IMR-90 (cell line): ENCODE measurements at regions not wholly inside any gene's neighbourhood (a gene's known extent, or its start where the extent isn't known, plus 50 kb on each side); places are given as distances from the start of the nearest gene placed in this dataset.
"Not testable (repeated sequence)": the region's sequence is repeated elsewhere in the genome, so short reads cannot be mapped to it uniquely, and the experiment has no call there.

Experiments used
- ATAC-seq: fragments of 200-7000 bp; cut with Tn5 transposase; 2 replicates; pipeline ENCODE4 v1.9.1; 2020; ENCODE audit warnings: low read depth, mild to moderate bottlenecking, moderate library complexity
- BruUV-seq: library from RNA; stranded (reverse); fragments of 400-500 nt; replicated peaks from 2 replicates; lab custom pipeline; 2021; lab: Mats Ljungman, UMichigan
- CTCF ChIA-PET: fragments of 300-600 bp; formaldehyde crosslinking; extraction: SDS; loops from one replicate; lab custom pipeline; 2021; ENCODE audit warnings: antibody characterized with exemption; lab: Yijun Ruan, JAX
- POLR2A ChIA-PET: fragments of 300-600 bp; sonication (Branson Sonifier 250); formaldehyde crosslinking; loops from one replicate; lab custom pipeline; 2022; ENCODE audit warnings: antibody characterized with exemption; ENCODE audit not compliant: unreplicated experiment; lab: Charles Lee
- DNase-seq: peaks from one replicate; pipeline ENCODE4 v3.0.0; 2013
- H2AFZ ChIP-seq: replicated peaks from 2 replicates; pipeline ENCODE3; 2013; ENCODE audit warnings: low read length, mild to moderate bottlenecking; ENCODE audit not compliant: poor library complexity
- H2AK5ac ChIP-seq: 2 replicates; pipeline ENCODE4 v1.6.1; 2013; ENCODE audit warnings: low read depth, low read length, inconsistent platforms
- H2AK9ac ChIP-seq: replicated peaks from 2 replicates; pipeline ENCODE3; 2013; ENCODE audit warnings: mild to moderate bottlenecking, low read depth, low read length, moderate library complexity; ENCODE audit not compliant: poor library complexity
- H2BK120ac ChIP-seq: 2 replicates; pipeline ENCODE4 v1.6.1; 2013; ENCODE audit warnings: low read depth, low read length, inconsistent platforms
- H2BK15ac ChIP-seq: 3 replicates; pipeline ENCODE4 v1.6.1; 2013; ENCODE audit warnings: low read depth, low read length, inconsistent platforms
- H2BK20ac ChIP-seq: 2 replicates; pipeline ENCODE4 v1.6.1; 2013; ENCODE audit warnings: low read depth, mild to moderate bottlenecking, inconsistent platforms, low read length, moderate library complexity
- H2BK5ac ChIP-seq: 2 replicates; pipeline ENCODE4 v1.6.1; 2013; ENCODE audit warnings: mild to moderate bottlenecking, low read depth, low read length, inconsistent platforms; ENCODE audit not compliant: poor library complexity, severe bottlenecking
- H3K14ac ChIP-seq: replicated peaks from 2 replicates; pipeline ENCODE4 v1.6.1; 2013; ENCODE audit warnings: low read depth, low read length, inconsistent platforms
- H3K18ac ChIP-seq: 2 replicates; pipeline ENCODE4 v1.6.1; 2013; ENCODE audit warnings: low read depth, low read length, control low read depth
- H3K23ac ChIP-seq: 2 replicates; pipeline ENCODE4 v1.6.1; 2013; ENCODE audit warnings: low read depth, low read length, inconsistent platforms
- H3K27ac ChIP-seq: 2 replicates; pipeline ENCODE4 v1.5.1; 2013; ENCODE audit warnings: mild to moderate bottlenecking, control low read depth, low read length; ENCODE audit not compliant: insufficient read depth
- H3K27me3 ChIP-seq: 2 replicates; pipeline ENCODE4 v1.6.1; 2013; ENCODE audit warnings: low read length; ENCODE audit not compliant: control insufficient read depth, insufficient read depth
- H3K36me3 ChIP-seq: 2 replicates; pipeline ENCODE4 v1.6.1; 2013; ENCODE audit warnings: low read length, mixed read lengths; ENCODE audit not compliant: control insufficient read depth, insufficient read depth
- H3K4ac ChIP-seq: 2 replicates; pipeline ENCODE4 v1.6.1; 2013; ENCODE audit warnings: low read depth, low read length, inconsistent platforms
- H3K4me1 ChIP-seq: 2 replicates; pipeline ENCODE4 v1.6.1; 2013; ENCODE audit warnings: low read length, mixed read lengths; ENCODE audit not compliant: control insufficient read depth, insufficient read depth
- H3K4me2 ChIP-seq: 2 replicates; pipeline ENCODE4 v1.6.1; 2013; ENCODE audit warnings: low read depth, mild to moderate bottlenecking, control low read depth, low read length, moderate library complexity
- H3K4me3 ChIP-seq: 2 replicates; pipeline ENCODE4 v1.5.1; 2013; ENCODE audit warnings: low read depth, mild to moderate bottlenecking, control low read depth, low read length, moderate library complexity; ENCODE audit not compliant: insufficient read depth
- H3K56ac ChIP-seq: 2 replicates; pipeline ENCODE4 v1.6.1; 2013; ENCODE audit warnings: low read length, inconsistent platforms; ENCODE audit not compliant: insufficient read depth; ENCODE audit errors: extremely low read depth
- H3K79me1 ChIP-seq, 2 experiments: 2 replicates each; pipeline ENCODE4 v1.6.1; 2013; ENCODE audit warnings: low read length in 2 of 2, inconsistent platforms in 1 of 2, low read depth in 1 of 2
- H3K9ac ChIP-seq: 2 replicates; pipeline ENCODE4 v1.6.1; 2013; ENCODE audit warnings: low read depth, low read length, control low read depth
- H3K9me1 ChIP-seq: 2 replicates; pipeline ENCODE4 v1.6.1; 2013; ENCODE audit warnings: low read length, inconsistent platforms; ENCODE audit not compliant: insufficient read depth
- H3K9me3 ChIP-seq: 2 replicates; pipeline ENCODE4 v1.6.1; 2013; ENCODE audit warnings: low read length; ENCODE audit not compliant: control insufficient read depth, insufficient read depth
- H4K20me1 ChIP-seq: 2 replicates; pipeline ENCODE4 v1.6.1; 2013; ENCODE audit warnings: low read length, inconsistent platforms; ENCODE audit not compliant: insufficient read depth
- H4K5ac ChIP-seq: 2 replicates; pipeline ENCODE4 v1.6.1; 2013; ENCODE audit warnings: mild to moderate bottlenecking, low read depth, low read length, control low read depth
- H4K8ac ChIP-seq, 2 experiments: 2 replicates each; pipeline ENCODE4 v1.6.1; 2013; ENCODE audit warnings: low read depth in 2 of 2, low read length in 2 of 2, control low read depth in 1 of 2, inconsistent platforms in 1 of 2
- H4K91ac ChIP-seq: 2 replicates; pipeline ENCODE4 v1.6.1; 2013; ENCODE audit warnings: low read depth, low read length, inconsistent platforms; ENCODE audit not compliant: insufficient read depth
- RCOR1 ChIP-seq: IDR thresholded peaks from 2 replicates; pipeline ENCODE4 v1.6.1; 2012; ENCODE audit warnings: mild to moderate bottlenecking, low read length, improper control_type of control experiment; ENCODE audit not compliant: insufficient replicate concordance
- WGBS, 2 experiments: methylation state at CpG; one replicate each; pipeline versions ENCODE4 v1.1.5 to v1.1.7; 2013; ENCODE audit warnings: missing lambda C conversion rate in 2 of 2; ENCODE audit not compliant: insufficient read length in 1 of 2; ENCODE audit errors: extremely low coverage in 2 of 2; 5-methylcytosine and 5-hydroxymethylcytosine counted together
- dilution Hi-C: fragments of 300-500 bp; cut with HindIII; formaldehyde crosslinking; loops from one replicate; pipeline ENCODE4 v1.14.3; 2018; ENCODE audit warnings: low sequenced_read_pairs; ENCODE audit not compliant: unreplicated experiment
- in situ Hi-C: fragments of 300-500 bp; cut with MboI; formaldehyde crosslinking; loops from 3 replicates; pipeline ENCODE4 v1.14.3; 2019; ENCODE audit warnings: low sequenced_read_pairs, inconsistent platforms, mixed read lengths
- intact Hi-C: fragments of 100-400 bp; cut with micrococcal nuclease; formaldehyde crosslinking; loops from 2 replicates; pipeline ENCODE4 v1.10.0; 2022

DNA sequence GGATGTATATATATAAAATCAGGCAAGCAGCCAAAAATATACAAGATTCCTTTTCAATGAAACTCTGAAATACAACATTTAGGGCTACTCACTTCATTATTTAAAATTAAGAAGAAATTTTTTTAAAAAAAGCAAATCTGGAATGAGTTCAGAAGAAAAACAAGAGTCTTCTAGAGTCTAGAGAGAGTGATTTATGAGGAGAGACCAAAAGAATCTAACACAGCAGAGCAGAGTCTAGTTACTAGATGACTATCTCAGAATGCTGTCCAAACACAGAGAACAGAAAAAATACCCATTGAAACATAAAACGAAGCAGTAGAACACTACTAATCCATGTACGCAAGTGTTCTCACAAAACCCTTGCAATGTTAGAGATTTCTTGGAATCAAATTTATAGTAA is 275.2 kb upstream of the CBLB start:
- no CpG with 5 or more reads among the region's 2 CpGs for WGBS, 2 experiments
- Histone ChIP-seq H3K9me3 (no peaks in the 10 kb centered on the region), H3K79me1 (no peaks in the 10 kb centered on the region), H2BK5ac (no peak overlapping the region), H3K4me2 (no peak overlapping the region), H2BK20ac (no peak overlapping the region), H3K18ac (no peak overlapping the region), H3K9me1 (no peaks in the 10 kb centered on the region), H3K4me1 (no peaks in the 10 kb centered on the region), H2AFZ (no peak overlapping the region), H2AK9ac (no peak overlapping the region), H3K14ac (no peak overlapping the region), H3K23ac (no peak overlapping the region), H4K8ac (no peak overlapping the region), H3K9ac (no peak overlapping the region), H4K91ac (no peak overlapping the region), H2AK5ac (no peak overlapping the region), H3K56ac (no peak overlapping the region), H4K5ac (no peak overlapping the region), H3K36me3 (no peaks in the 10 kb centered on the region), H3K4ac (no peak overlapping the region), H3K27ac (no peak overlapping the region), H3K4me3 (no peak overlapping the region), H2BK15ac (no peak overlapping the region), H4K20me1 (no peaks in the 10 kb centered on the region), H2BK120ac (no peak overlapping the region), H3K27me3 (no peaks in the 10 kb centered on the region)
- POLR2A ChIA-PET, result no interaction called here
- dilution Hi-C loops, result no loop called here
- intact Hi-C loops, result no loop called here
- no TSS peak for BruUV-seq
- DNase-seq (peak; percentile 55), ATAC-seq (peak; percentile 53; the same call in 1 of the 2 replicates)
- in situ Hi-C loops, result no loop called here
- no peak for TF ChIP-seq RCOR1
- CTCF ChIA-PET, result no interaction called here

DNA sequence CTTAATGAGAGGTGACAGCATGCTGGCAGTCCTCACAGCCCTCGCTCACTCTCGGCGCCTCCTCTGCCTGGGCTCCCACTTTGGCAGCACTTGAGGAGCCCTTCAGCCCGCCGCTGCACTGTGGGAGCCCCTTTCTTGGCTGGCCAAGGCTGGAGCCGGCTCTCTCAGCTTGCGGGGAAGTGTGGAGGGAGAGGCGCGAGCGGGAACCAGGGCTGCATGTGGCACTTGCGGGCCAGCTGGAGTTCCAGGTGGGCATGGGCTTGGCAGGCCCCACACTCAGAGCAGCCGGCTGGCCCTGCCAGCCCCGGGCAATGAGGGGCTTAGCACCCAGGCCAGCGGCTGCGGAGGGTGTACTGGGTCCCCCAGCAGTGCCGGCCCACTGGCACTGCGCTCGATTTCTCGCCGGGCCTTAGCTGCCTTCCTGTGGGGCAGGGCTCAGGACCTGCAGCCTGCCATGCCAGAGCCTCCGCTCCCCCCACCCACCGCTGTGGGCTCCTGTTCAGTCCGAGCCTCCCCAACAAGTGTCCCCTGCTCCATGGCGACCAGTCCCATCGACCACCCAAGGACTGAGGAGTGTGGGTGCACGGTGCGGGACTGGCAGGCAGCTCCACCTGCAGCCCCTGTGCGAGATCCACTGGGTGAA is 279.7 kb upstream of the CBLB start:
- H3K4me3 ChIP-seq, POLR2A ChIA-PET, H4K8ac ChIP-seq, H2AFZ ChIP-seq, H2AK9ac ChIP-seq, H3K79me1 ChIP-seq, H3K27ac ChIP-seq, H3K18ac ChIP-seq, H3K9me1 ChIP-seq, H2BK20ac ChIP-seq, H3K56ac ChIP-seq, H4K91ac ChIP-seq, H3K4ac ChIP-seq, in situ Hi-C loops, H3K4me2 ChIP-seq, H4K5ac ChIP-seq, H3K9ac ChIP-seq, BruUV-seq, dilution Hi-C loops, H3K9me3 ChIP-seq, H3K23ac ChIP-seq, H2AK5ac ChIP-seq, H3K27me3 ChIP-seq, CTCF ChIA-PET, DNase-seq, H3K14ac ChIP-seq, H2BK15ac ChIP-seq, ATAC-seq, H3K36me3 ChIP-seq, intact Hi-C loops, H2BK5ac ChIP-seq, H4K20me1 ChIP-seq, H2BK120ac ChIP-seq, H3K4me1 ChIP-seq: not testable (repeated sequence)
- no CpG with 5 or more reads among the region's 28 CpGs for WGBS, 2 experiments
